Loucy (cell line): ENCODE measurements at regions not wholly inside any gene's neighbourhood (a gene's known extent, or its start where the extent isn't known, plus 50 kb on each side); places are given as distances from the start of the nearest gene placed in this dataset.

ENCODE experiments used
- H2AFZ ChIP-seq: fragments of 200-600 bp; sonication (generic); 2 replicates; pipeline ENCODE4 v1.6.0; 2016; ENCODE audit warnings: antibody characterized with exemption, mild to moderate bottlenecking, low read length, moderate library complexity
- H3F3A ChIP-seq: fragments of 200-600 bp; 2 replicates; pipeline ENCODE4 v1.6.0; 2016; ENCODE audit warnings: antibody characterized with exemption, low read depth, mild to moderate bottlenecking
- H3K27me3 ChIP-seq: fragments of 200-600 bp; sonication (generic); 2 replicates; pipeline ENCODE4 v1.6.1; 2014; ENCODE audit warnings: low read length, mild to moderate bottlenecking; ENCODE audit not compliant: insufficient read depth, poor library complexity, severe bottlenecking
- H3K36me3 ChIP-seq: fragments of 200-600 bp; sonication (generic); 2 replicates; pipeline ENCODE4 v1.6.1; 2016; ENCODE audit warnings: low read length; ENCODE audit not compliant: insufficient read depth
- H3K4me1 ChIP-seq: fragments of 200-600 bp; sonication (generic); 2 replicates; pipeline ENCODE4 v1.5.1; 2014; ENCODE audit warnings: low read length, mild to moderate bottlenecking; ENCODE audit not compliant: insufficient read depth, poor library complexity, severe bottlenecking
- H3K4me2 ChIP-seq: fragments of 200-600 bp; sonication (generic); 2 replicates; pipeline ENCODE4 v1.6.0; 2014; ENCODE audit warnings: antibody characterized with exemption, low read length, low read depth, mild to moderate bottlenecking; ENCODE audit not compliant: poor library complexity, severe bottlenecking
- H3K4me3 ChIP-seq: fragments of 200-600 bp; sonication (generic); 2 replicates; pipeline ENCODE4 v1.5.1; 2014; ENCODE audit warnings: low read length, mild to moderate bottlenecking, mixed read lengths; ENCODE audit not compliant: poor library complexity, severe bottlenecking
- H3K79me2 ChIP-seq: fragments of 200-600 bp; sonication (generic); 2 replicates; pipeline ENCODE4 v1.6.1; 2014; ENCODE audit warnings: low read length; ENCODE audit not compliant: insufficient read depth
- H3K9ac ChIP-seq: fragments of 200-600 bp; sonication (generic); 2 replicates; pipeline ENCODE4 v1.6.0; 2014; ENCODE audit warnings: mild to moderate bottlenecking, low read depth, low read length, moderate library complexity; ENCODE audit not compliant: poor library complexity, severe bottlenecking
- H3K9me2 ChIP-seq: fragments of 200-600 bp; sonication (generic); replicated peaks from 2 replicates; pipeline ENCODE4 v1.6.1; 2016; ENCODE audit warnings: low read depth, low read length, mixed read lengths
- H3K9me3 ChIP-seq: fragments of 200-600 bp; sonication (generic); 2 replicates; pipeline ENCODE4 v1.6.1; 2014; ENCODE audit warnings: mild to moderate bottlenecking, antibody characterized with exemption, low read length, low read depth; ENCODE audit not compliant: insufficient read depth
- H4K20me1 ChIP-seq: fragments of 200-600 bp; sonication (generic); 2 replicates; pipeline ENCODE4 v1.6.0; 2014; ENCODE audit warnings: antibody characterized with exemption, low read length, mild to moderate bottlenecking; ENCODE audit not compliant: insufficient read depth, poor library complexity, severe bottlenecking
- CTCF ChIP-seq: fragments of 200-600 bp; sonication (generic); conservative IDR thresholded peaks from 2 replicates; pipeline ENCODE4 v1.5.1; 2014; ENCODE audit warnings: mild to moderate bottlenecking, antibody characterized with exemption, low read length
- EZH2phosphoT487 ChIP-seq: fragments of 200-600 bp; IDR thresholded peaks from 2 replicates; pipeline ENCODE4 v1.6.1; 2018; ENCODE audit warnings: antibody characterized with exemption, mild to moderate bottlenecking, moderate library complexity, borderline replicate concordance

GRCh38 chr12:94862421-94862820 is 141.1 kb downstream of the NDUFA12 start:
- TF ChIP-seq CTCF (no peak), EZH2phosphoT487 (no peak)
- Histone ChIP-seq H2AFZ (no peak overlapping the region), H3F3A (no peaks in the 10 kb centered on the region), H3K4me2 (no peak overlapping the region), H3K9ac (no peak overlapping the region), H3K9me3 (no peaks in the 10 kb centered on the region), H3K79me2 (no peaks in the 10 kb centered on the region), H3K9me2 (no peaks in the 10 kb centered on the region), H4K20me1 (no peaks in the 10 kb centered on the region), H3K4me3 (no peak overlapping the region), H3K4me1 (no peaks in the 10 kb centered on the region), H3K27me3 (no peaks in the 10 kb centered on the region), H3K36me3 (no peaks in the 10 kb centered on the region)

GRCh38 chr12:94856324-94856723 is 147.2 kb downstream of the NDUFA12 start:
- no peaks in the 10 kb centered on the region for H3K36me3 ChIP-seq
- H3K79me2 ChIP-seq, result no peaks in the 10 kb centered on the region
- no peak overlapping the region for H2AFZ ChIP-seq

GRCh38 chr12:94855853-94856252 is 147.6 kb downstream of the NDUFA12 start:
- Histone ChIP-seq H3K9ac (no peak overlapping the region), H2AFZ (no peak overlapping the region)
- TF ChIP-seq CTCF, result no peak
- TF ChIP-seq EZH2phosphoT487, result no peak

More at GRCh38 chr12:94856324-94856723, 147.2 kb downstream of the NDUFA12 start:
- no peaks in the 10 kb centered on the region for H3K27me3 ChIP-seq
- H3F3A ChIP-seq, result no peaks in the 10 kb centered on the region
- no peaks in the 10 kb centered on the region for H3K4me1 ChIP-seq
- no peak overlapping the region for H3K9ac ChIP-seq
- H3K4me3 ChIP-seq, result no peak overlapping the region
- H3K9me3 ChIP-seq, result no peaks in the 10 kb centered on the region
- no peak for TF ChIP-seq EZH2phosphoT487
- TF ChIP-seq CTCF, result no peak
- no peak overlapping the region for H3K4me2 ChIP-seq
- no peaks in the 10 kb centered on the region for H3K9me2 ChIP-seq
- H4K20me1 ChIP-seq, result no peaks in the 10 kb centered on the region

More at GRCh38 chr12:94855853-94856252, 147.6 kb downstream of the NDUFA12 start:
- no peak overlapping the region for H3K4me2 ChIP-seq
- H3K36me3 ChIP-seq, result no peaks in the 10 kb centered on the region
- H3K27me3 ChIP-seq, result no peaks in the 10 kb centered on the region
- H3K9me2 ChIP-seq, result no peaks in the 10 kb centered on the region
- no peaks in the 10 kb centered on the region for H3K79me2 ChIP-seq
- H3K4me1 ChIP-seq, result no peaks in the 10 kb centered on the region
- no peaks in the 10 kb centered on the region for H3K9me3 ChIP-seq
- H4K20me1 ChIP-seq, result no peaks in the 10 kb centered on the region
- H3K4me3 ChIP-seq, result no peak overlapping the region
- no peaks in the 10 kb centered on the region for H3F3A ChIP-seq
